Cardiac fibroblast (primary cell): ENCODE measurements at regions not wholly inside any gene's neighbourhood (a gene's known extent, or its start where the extent isn't known, plus 50 kb on each side); places are given as distances from the start of the nearest gene placed in this dataset.

ENCODE experiments used
- DNase-seq, 2 donors: peaks; one replicate each; pipeline versions ENCODE4 v3.0.0 to v3.0.0-alpha.2; 2010; ENCODE audit warnings: low read depth in 2 of 2
- H3K4me3 ChIP-seq, 2 donors: replicated peaks in 1 of 2; 1 replicate in 1 of 2; 2 replicates in 1 of 2; pipeline ENCODE4 v1.5.1; 2011; ENCODE audit warnings: low read depth in 2 of 2, low read length in 2 of 2, mild to moderate bottlenecking in 2 of 2, moderate library complexity in 1 of 2
- CTCF ChIP-seq: IDR thresholded peaks from one replicate; pipeline ENCODE4 v1.5.1; 2011; ENCODE audit warnings: low read depth, mild to moderate bottlenecking, low read length, inconsistent platforms

- no peak for DNase-seq
- H3K4me3 ChIP-seq, result no peak overlapping the region
- TF ChIP-seq CTCF, result no peak
These were observed 466.1 kb upstream of the NOVA1 start for GRCh38 chr14:27063959-27064358.

- no peak for DNase-seq
- no peak overlapping the region for H3K4me3 ChIP-seq
- no peak for TF ChIP-seq CTCF
These were observed 468.1 kb upstream of the NOVA1 start for GRCh38 chr14:27065886-27066285.

DNA sequence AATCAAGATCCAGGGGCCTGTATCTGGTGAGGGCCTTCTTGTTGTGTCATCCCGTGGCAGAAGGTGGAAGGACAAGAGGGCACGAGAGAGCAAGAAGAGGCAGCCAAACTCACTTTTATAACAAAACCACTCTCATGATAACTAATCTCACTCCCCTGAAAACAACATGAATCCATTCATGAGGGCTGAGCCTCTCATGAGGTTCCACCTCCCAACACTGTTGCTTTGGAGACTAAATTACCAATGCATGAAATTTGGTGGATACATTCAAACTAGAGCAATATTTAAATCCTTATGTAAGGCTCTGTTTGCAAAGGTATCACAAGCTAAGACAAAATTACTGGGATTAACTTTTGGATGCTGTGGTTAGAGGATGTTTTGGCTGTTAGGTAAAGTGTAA lies 470.1 kb upstream of the NOVA1 start:
- TF ChIP-seq CTCF, result no peak
- no peak overlapping the region for H3K4me3 ChIP-seq
- no peak for DNase-seq

DNA sequence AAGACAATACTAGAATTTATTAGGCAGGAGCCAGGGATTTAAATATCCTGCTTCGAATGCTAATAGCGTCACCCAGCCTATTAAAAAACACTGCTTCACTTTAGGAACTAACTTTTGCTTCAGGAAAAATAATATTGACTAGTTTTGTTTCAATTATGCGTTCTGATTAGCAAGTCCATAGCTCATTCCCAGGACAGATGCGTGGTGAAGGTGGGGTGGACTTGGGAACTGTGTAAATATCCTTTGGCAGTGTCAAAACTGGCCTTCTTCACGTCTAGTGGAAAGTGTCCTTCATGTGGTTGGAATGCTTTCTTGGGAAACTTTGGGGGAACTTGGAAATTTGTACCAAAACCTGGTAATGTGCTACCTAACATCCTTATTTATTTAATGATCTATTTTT lies 474.8 kb upstream of the NOVA1 start:
- no peak for TF ChIP-seq CTCF

DNA sequence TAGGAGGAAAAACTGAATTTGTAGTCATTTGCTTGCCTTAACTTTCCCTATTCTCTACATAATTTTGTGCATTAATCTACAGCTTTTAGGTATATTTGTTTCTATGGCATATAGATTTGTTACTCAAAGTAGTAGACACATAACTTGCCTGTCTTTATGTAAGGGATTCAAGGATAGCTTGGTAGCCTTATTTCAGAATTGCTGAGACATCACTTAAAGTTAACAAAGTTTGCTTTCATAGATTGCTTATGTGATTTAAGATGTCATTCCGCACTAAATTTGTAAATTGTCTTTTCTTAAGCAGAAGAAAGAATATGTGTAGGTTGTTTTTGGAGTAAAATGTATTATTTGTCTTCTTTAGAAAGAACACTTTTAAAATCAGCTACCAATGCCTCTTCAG lies 477.7 kb upstream of the NOVA1 start:
- TF ChIP-seq CTCF, result no peak
- H3K4me3 ChIP-seq, result no peak overlapping the region
- DNase-seq, result no peak

More for the DNA sequence above, 474.8 kb upstream of the NOVA1 start:
- no peak for DNase-seq
- H3K4me3 ChIP-seq, result no peak overlapping the region

DNA sequence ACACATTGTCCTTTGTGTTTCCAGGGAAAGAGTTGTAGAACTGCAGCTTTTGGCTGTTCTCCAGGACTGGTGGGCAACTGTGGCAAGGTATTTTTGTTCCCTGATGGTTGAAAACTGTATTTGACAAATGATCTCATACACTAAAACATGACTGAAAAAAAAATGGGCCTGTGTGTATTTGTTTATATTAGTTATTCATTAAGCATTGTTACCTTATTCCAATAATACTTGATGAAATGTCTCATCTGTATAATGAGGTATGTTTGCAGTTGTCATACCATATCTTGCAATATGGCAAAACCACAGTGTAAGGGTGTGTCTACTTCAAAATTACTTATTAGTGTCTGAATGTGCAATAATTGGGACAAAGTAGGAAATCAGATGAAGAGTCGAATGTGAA lies 479.4 kb upstream of the NOVA1 start:
- no peak overlapping the region for H3K4me3 ChIP-seq
- TF ChIP-seq CTCF, result no peak
- DNase-seq, result no peak

DNA sequence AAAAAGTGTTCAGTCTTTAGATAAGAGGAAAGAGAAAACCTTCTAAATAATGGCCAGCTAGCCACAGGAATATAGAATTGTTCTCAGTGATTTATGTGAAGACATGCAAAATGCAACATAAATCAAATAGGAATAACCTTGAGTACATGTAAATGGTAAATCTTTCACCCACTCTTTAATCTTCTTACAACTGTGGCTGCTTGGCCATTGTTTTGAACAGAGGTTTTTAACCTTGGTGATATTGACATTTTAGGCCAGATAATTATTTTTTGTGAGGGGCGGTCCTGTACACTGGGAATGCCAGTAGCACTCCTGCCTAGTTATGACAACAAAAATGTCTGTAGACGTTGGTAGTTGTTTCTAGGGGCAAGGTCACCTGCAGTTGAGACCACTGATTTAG lies 479.9 kb upstream of the NOVA1 start:
- no peak overlapping the region for H3K4me3 ChIP-seq
- no peak for TF ChIP-seq CTCF
- no peak for DNase-seq
